Testis (tissue), 2 donors: ENCODE measurements at regions not wholly inside any gene's neighbourhood (a gene's known extent, or its start where the extent isn't known, plus 50 kb on each side); places are given as distances from the start of the nearest gene placed in this dataset.

Experiments
- DNase-seq: peaks from one replicate; pipeline ENCODE4 v3.0.0-alpha.2; 2019
- H3K27ac ChIP-seq, 2 donors: fragments of 200-600 bp; sonication (generic); one replicate each; pipeline ENCODE4 v1.5.1; 2019
- H3K27me3 ChIP-seq: fragments of 200-600 bp; sonication (generic); one replicate; pipeline ENCODE4 v1.5.1; 2019
- H3K36me3 ChIP-seq: fragments of 200-600 bp; sonication (generic); one replicate; pipeline ENCODE4 v1.5.1; 2017; ENCODE audit warnings: low read depth; ENCODE audit errors: missing control alignments
- H3K4me1 ChIP-seq: fragments of 200-600 bp; sonication (generic); one replicate; pipeline ENCODE4 v1.5.1; 2019
- H3K4me3 ChIP-seq, 2 donors: fragments of 200-600 bp; sonication (generic); one replicate each; pipeline ENCODE4 v1.5.1; 2017 to 2019
- H3K9me3 ChIP-seq: fragments of 200-600 bp; sonication (generic); one replicate; pipeline ENCODE4 v1.5.1; 2017
- CTCF ChIP-seq, 3 experiments: fragments of 450-650 bp in 2 of 3; fragments of 200-600 bp in 1 of 3; sonication (generic) in 1 of 3; IDR thresholded peaks; one replicate each; pipeline ENCODE4 v1.5.1; 2016 to 2019; ENCODE audit warnings: antibody characterized with exemption in 3 of 3, mild to moderate bottlenecking in 2 of 3, moderate library complexity in 1 of 3
- POLR2A ChIP-seq: fragments of 450-650 bp; IDR thresholded peaks from one replicate; pipeline ENCODE4 v1.6.1; 2017; ENCODE audit warnings: antibody characterized with exemption, mild to moderate bottlenecking, moderate library complexity
- WGBS, 2 donors: methylation state at CpG; one replicate each; pipeline ENCODE4 v1.1.5; 2018; 5-methylcytosine and 5-hydroxymethylcytosine counted together
- intact Hi-C: fragments of 100-400 bp; cut with DNase I; formaldehyde crosslinking; loops from one replicate; pipeline ENCODE4 v1.15.1; 2023; ENCODE audit warnings: low total_unique reads

DNA sequence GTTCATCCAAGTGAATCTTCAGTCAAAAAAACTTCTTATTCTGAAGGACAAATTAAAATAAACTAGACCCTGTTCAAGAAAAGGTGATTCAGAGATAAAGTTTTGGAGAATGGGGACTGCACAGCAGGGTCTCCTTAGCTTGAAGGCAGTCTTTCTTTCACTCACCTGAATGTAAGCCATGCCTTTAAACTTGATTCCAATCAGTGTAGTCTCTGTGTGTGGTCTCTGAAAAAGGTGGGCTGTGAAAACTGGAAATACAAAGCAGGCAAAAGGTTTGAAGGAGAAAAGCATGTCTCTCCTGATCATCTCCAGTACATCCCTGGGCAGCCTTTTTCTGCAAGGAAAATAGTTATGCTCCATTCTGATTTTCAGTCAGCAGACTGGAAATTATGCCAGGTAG lies 188.0 kb upstream of the SASH1 start:
- no peak overlapping the region for H3K4me3 ChIP-seq
- H3K9me3 ChIP-seq: no peaks in the 10 kb centered on the region
- intact Hi-C loops: no loop called here
- TF ChIP-seq POLR2A (no peak), CTCF (IDR thresholded peaks at IDR 0.05) (no peak)
- H3K4me1 ChIP-seq: no peaks in the 10 kb centered on the region
- H3K36me3 ChIP-seq: no peaks in the 10 kb centered on the region
- no peak overlapping the region for H3K27ac ChIP-seq
- H3K27me3 ChIP-seq: no peaks in the 10 kb centered on the region
- no peak for DNase-seq

GRCh38 chr6:148155293-148155692 lies 187.3 kb upstream of the SASH1 start:
- intact Hi-C loops: no loop called here
- no peak for TF ChIP-seq CTCF (IDR thresholded peaks at IDR 0.05)
- no peak for TF ChIP-seq POLR2A

DNA sequence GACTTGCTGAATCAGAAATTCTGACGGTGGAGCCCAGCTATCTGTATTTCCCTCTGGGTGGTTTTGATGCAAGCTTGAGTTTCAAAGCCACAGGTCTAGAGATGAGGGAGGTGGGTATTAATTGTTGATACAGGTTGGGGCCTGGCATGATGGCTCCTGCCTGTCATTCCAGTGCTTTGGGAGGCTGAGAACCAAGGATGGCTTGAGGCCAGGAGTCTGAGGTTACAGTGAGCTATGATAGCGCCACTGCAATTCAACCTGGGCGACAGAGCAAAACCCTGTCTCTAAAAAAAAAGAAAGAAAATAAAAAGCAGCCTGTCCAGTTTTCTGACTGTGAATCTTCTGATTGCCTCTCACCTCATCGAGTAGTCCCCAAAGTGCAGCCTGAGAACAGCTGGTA lies 184.8 kb upstream of the SASH1 start:
- TF ChIP-seq POLR2A: no peak
- TF ChIP-seq CTCF (IDR thresholded peaks at IDR 0.05): no peak
- Histone ChIP-seq H3K4me1 (no peaks in the 10 kb centered on the region), H3K27me3 (no peaks in the 10 kb centered on the region), H3K27ac (no peak overlapping the region), H3K9me3 (no peaks in the 10 kb centered on the region), H3K4me3 (no peak overlapping the region), H3K36me3 (no peaks in the 10 kb centered on the region)
- intact Hi-C loops: no loop called here
- 82 to 87% methylated on average over 4 of the region's 4 CpGs for WGBS, 2 donors
- DNase-seq: no peak

More at GRCh38 chr6:148155293-148155692, 187.3 kb upstream of the SASH1 start:
- Histone ChIP-seq H3K9me3 (no peaks in the 10 kb centered on the region), H3K36me3 (no peaks in the 10 kb centered on the region), H3K27me3 (no peaks in the 10 kb centered on the region), H3K27ac (no peak overlapping the region), H3K4me3 (no peak overlapping the region), H3K4me1 (no peaks in the 10 kb centered on the region)
- 86 to 87% methylated on average over 6 of the region's 6 CpGs for WGBS, 2 donors
- DNase-seq: no peak

GRCh38 chr6:148164645-148165044 lies 178.0 kb upstream of the SASH1 start:
- WGBS, 2 donors: 69 to 77% methylated on average over 2 to 4 of the region's 4 CpGs
- intact Hi-C loops: loop anchor here (10.0 kb wide), 1 partner anchor 660 kb away; the partner anchor contains the start of gene SAMD5
- no peak for TF ChIP-seq POLR2A
- no peak for TF ChIP-seq CTCF (IDR thresholded peaks at IDR 0.05)

GRCh38 chr6:148166339-148166968 lies 176.2 kb upstream of the SASH1 start:
- no peak for TF ChIP-seq POLR2A
- peak; percentile 58 to 62 (median 61) for TF ChIP-seq CTCF (IDR thresholded peaks at IDR 0.05)
- DNase-seq: no peak
- H3K4me3 ChIP-seq: no peak overlapping the region
- H3K4me1 ChIP-seq: no peaks in the 10 kb centered on the region
- intact Hi-C loops: loop anchor here (10.0 kb wide), 1 partner anchor 662 kb away; the partner anchor contains the start of gene SAMD5
- no peaks in the 10 kb centered on the region for H3K27me3 ChIP-seq
- no peak overlapping the region for H3K27ac ChIP-seq
- no peaks in the 10 kb centered on the region for H3K36me3 ChIP-seq
- WGBS, 2 donors: 42 to 46% methylated on average over 6 of the region's 6 CpGs
- H3K9me3 ChIP-seq: no peaks in the 10 kb centered on the region

More at GRCh38 chr6:148164645-148165044, 178.0 kb upstream of the SASH1 start:
- Histone ChIP-seq H3K4me1 (no peaks in the 10 kb centered on the region), H3K4me3 (no peak overlapping the region), H3K9me3 (no peaks in the 10 kb centered on the region), H3K36me3 (no peaks in the 10 kb centered on the region), H3K27me3 (no peaks in the 10 kb centered on the region), H3K27ac (no peak overlapping the region)
- no peak for DNase-seq
